ENCODE measurements at regions not wholly inside any gene's neighbourhood (a gene's known extent, or its start where the extent isn't known, plus 50 kb on each side); places are given as distances from the start of the nearest gene placed in this dataset.

- TF ChIP-seq ZNF512 (tag; IDR thresholded peaks at IDR 0.05), result no peak
- no peak for TF ChIP-seq BRF2 (IDR thresholded peaks at IDR 0.05; ENCODE audit: borderline replicate concordance, insufficient read depth, insufficient read length)
- TF ChIP-seq HDAC6 (IDR thresholded peaks at IDR 0.05; ENCODE audit: low read depth, low read length), result no peak
- TF ChIP-seq PRDM10 (IDR thresholded peaks at IDR 0.05; ENCODE audit: partially characterized antibody), result no peak
- TF ChIP-seq FOXM1 (IDR thresholded peaks at IDR 0.05; ENCODE audit: low read depth), result no peak
- TF ChIP-seq FOXM1 (CRISPR knock-in tag; IDR thresholded peaks at IDR 0.05; ENCODE audit: low read depth), result no peak
- TF ChIP-seq MEIS2 (IDR thresholded peaks at IDR 0.05; ENCODE audit: partially characterized antibody), result no peak
- no peak for TF ChIP-seq CTCF (IDR thresholded peaks at IDR 0.05 in 2 of 3, conservative IDR thresholded peaks at IDR 0.05 in 1 of 3; ENCODE audit: insufficient read depth in 2 of 3, low read depth in 1 of 3, low read length in 3 of 3)
- TF ChIP-seq ZNF79 (CRISPR knock-in tag; IDR thresholded peaks at IDR 0.05; ENCODE audit: low read depth), result no peak
- TF ChIP-seq CREB3L1 (IDR thresholded peaks at IDR 0.05; ENCODE audit: borderline replicate concordance, low read depth), result no peak
Observed at GRCh38 chr9:105138306-105138801, 106.1 kb upstream of the SLC44A1 start.

All from K562 (cell line).